ENCODE measurements at regions not wholly inside any gene's neighbourhood (a gene's known extent, or its start where the extent isn't known, plus 50 kb on each side); places are given as distances from the start of the nearest gene placed in this dataset.

DNA sequence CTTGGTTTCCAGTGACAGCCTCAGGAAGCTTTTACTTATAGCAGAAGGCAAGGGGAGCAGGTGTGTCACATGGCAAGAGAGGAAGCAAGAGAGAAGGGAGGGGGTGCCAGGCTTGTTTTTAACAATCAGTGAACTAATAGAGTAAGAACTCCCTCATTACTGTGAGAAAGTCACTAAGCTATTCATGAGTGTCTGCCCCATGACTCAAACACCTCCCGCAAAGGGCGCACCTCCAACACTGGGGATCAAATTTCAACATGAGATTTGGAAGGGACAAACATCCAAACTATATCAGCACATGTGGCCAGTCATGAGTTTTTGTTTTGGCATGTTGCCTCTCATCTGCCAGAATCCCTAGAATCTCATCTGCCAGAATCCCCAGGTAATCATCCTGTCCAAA, 183.5 kb upstream of the C1QTNF7 start:
- DNase-seq, result no peak
- Histone ChIP-seq H3K4me3 (ENCODE audit: low read length) (no peak overlapping the region), H3K36me3 (ENCODE audit: insufficient read depth, low read length) (no peaks in the 10 kb centered on the region), H3K27me3 (ENCODE audit: insufficient read depth, low read length, poor library complexity, severe bottlenecking) (no peaks in the 10 kb centered on the region), H3K4me1 (ENCODE audit: insufficient read depth, low read length) (no peaks in the 10 kb centered on the region), H3K9me3 (ENCODE audit: low read length) (no peaks in the 10 kb centered on the region), H3K27ac (ENCODE audit: low read depth, low read length) (no peak overlapping the region)
- ChIA-PET POLR2A (no interaction called here), CTCF (no interaction called here)
- no peak overlapping the region for H3K27ac Mint-ChIP-seq
- no peaks in the 10 kb centered on the region for H3K36me3 Mint-ChIP-seq
- no peak overlapping the region for H3K4me3 Mint-ChIP-seq
- H3K27me3 Mint-ChIP-seq, result no peaks in the 10 kb centered on the region
- no peaks in the 10 kb centered on the region for H3K4me1 Mint-ChIP-seq
- no peaks in the 10 kb centered on the region for H3K9me3 Mint-ChIP-seq

GRCh38 chr4:15245006-15245530, 182.8 kb upstream of the C1QTNF7 start:
- CTCF ChIA-PET, result no interaction called here
- no peaks in the 10 kb centered on the region for H3K4me1 ChIP-seq (ENCODE audit: insufficient read depth, low read length)
- POLR2A ChIA-PET, result no interaction called here
- Mint-ChIP-seq H3K27me3 (no peaks in the 10 kb centered on the region), H3K27ac (no peak overlapping the region), H3K36me3 (no peaks in the 10 kb centered on the region), H3K9me3 (no peaks in the 10 kb centered on the region), H3K4me1 (no peaks in the 10 kb centered on the region), H3K4me3 (no peak overlapping the region)
- no peak overlapping the region for H3K27ac ChIP-seq (ENCODE audit: low read depth, low read length)
- DNase-seq, result no peak
- no peaks in the 10 kb centered on the region for H3K27me3 ChIP-seq (ENCODE audit: insufficient read depth, low read length, poor library complexity, severe bottlenecking)
- no peak overlapping the region for H3K4me3 ChIP-seq (ENCODE audit: low read length)
- no peaks in the 10 kb centered on the region for H3K9me3 ChIP-seq (ENCODE audit: low read length)
- H3K36me3 ChIP-seq (ENCODE audit: insufficient read depth, low read length), result no peaks in the 10 kb centered on the region

DNA sequence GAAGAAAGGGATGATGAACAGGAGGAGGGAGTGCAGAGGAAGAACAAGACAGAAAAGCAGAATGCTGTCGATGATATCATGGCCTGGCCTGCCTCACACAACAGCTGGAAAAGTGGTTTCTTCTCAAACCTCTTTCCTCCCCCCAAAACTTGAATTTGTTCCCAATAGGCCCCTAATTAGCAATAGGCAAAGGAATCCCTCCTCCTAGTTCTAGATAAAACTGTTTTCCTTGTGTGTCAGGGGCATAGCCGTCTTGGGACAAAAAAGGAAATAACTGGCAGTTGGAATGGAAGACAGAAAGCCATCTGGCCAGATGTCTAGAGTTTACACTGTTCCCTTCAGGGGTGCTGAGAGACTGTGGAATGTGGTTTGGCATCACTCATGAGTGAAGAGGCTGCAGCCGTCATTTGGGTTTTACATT, 177.8 kb upstream of the C1QTNF7 start:
- H3K36me3 Mint-ChIP-seq, result no peaks in the 10 kb centered on the region
- H3K9me3 Mint-ChIP-seq, result no peaks in the 10 kb centered on the region
- CTCF ChIA-PET, result no interaction called here
- POLR2A ChIA-PET, result no interaction called here
- DNase-seq, result no peak
- no peak overlapping the region for H3K4me3 Mint-ChIP-seq
- H3K4me3 ChIP-seq (ENCODE audit: low read length), result no peak overlapping the region
- no peaks in the 10 kb centered on the region for H3K27me3 Mint-ChIP-seq
- H3K4me1 ChIP-seq (ENCODE audit: insufficient read depth, low read length), result no peaks in the 10 kb centered on the region
- no peaks in the 10 kb centered on the region for H3K36me3 ChIP-seq (ENCODE audit: insufficient read depth, low read length)
- H3K9me3 ChIP-seq (ENCODE audit: low read length), result no peaks in the 10 kb centered on the region
- no peak overlapping the region for H3K27ac ChIP-seq (ENCODE audit: low read depth, low read length)
- no peak overlapping the region for H3K27ac Mint-ChIP-seq
- no peaks in the 10 kb centered on the region for H3K27me3 ChIP-seq (ENCODE audit: insufficient read depth, low read length, poor library complexity, severe bottlenecking)
- H3K4me1 Mint-ChIP-seq, result peaks cover 0 to 3% (median 0%) of the 10 kb centered on the region in 3 donors

DNA sequence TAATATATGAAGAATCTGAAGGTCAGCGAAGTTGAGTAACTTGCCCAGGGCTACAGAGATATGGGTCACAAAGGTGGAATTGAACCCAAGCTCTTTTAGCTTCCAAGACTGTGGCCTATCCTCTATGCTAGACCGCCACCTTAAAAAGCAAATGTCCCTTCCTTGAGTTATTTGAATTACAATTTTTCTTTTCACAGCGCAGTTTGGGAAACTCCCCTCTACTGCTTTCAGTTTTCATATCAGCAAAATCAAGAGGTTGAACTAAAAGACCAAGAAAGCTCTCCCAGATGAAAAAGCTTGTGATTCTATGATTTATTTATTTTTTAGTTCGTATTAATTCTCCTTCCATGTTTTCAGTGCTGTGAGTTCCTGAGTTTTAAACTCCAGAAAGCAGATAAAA, 174.5 kb upstream of the C1QTNF7 start:
- no peaks in the 10 kb centered on the region for H3K9me3 Mint-ChIP-seq
- no peak overlapping the region for H3K27ac Mint-ChIP-seq
- ChIA-PET CTCF (interaction anchor here (1.1 kb wide), 1 partner anchor 143 kb away, joined by 3 read pairs; no protein-coding TSS in a partner anchor), POLR2A (no interaction called here)
- Histone ChIP-seq H3K27ac (ENCODE audit: low read depth, low read length) (no peak overlapping the region), H3K4me1 (ENCODE audit: insufficient read depth, low read length) (no peaks in the 10 kb centered on the region), H3K4me3 (ENCODE audit: low read length) (no peak overlapping the region), H3K36me3 (ENCODE audit: insufficient read depth, low read length) (no peaks in the 10 kb centered on the region), H3K9me3 (ENCODE audit: low read length) (no peaks in the 10 kb centered on the region), H3K27me3 (ENCODE audit: insufficient read depth, low read length, poor library complexity, severe bottlenecking) (no peaks in the 10 kb centered on the region)
- H3K4me3 Mint-ChIP-seq, result no peak overlapping the region
- H3K27me3 Mint-ChIP-seq, result no peaks in the 10 kb centered on the region
- H3K4me1 Mint-ChIP-seq, result peaks cover 0 to 3% (median 0%) of the 10 kb centered on the region in 3 donors
- H3K36me3 Mint-ChIP-seq, result no peaks in the 10 kb centered on the region
- DNase-seq, result no peak

- Histone ChIP-seq H3K9me3 (ENCODE audit: low read length) (no peaks in the 10 kb centered on the region), H3K36me3 (ENCODE audit: insufficient read depth, low read length) (no peaks in the 10 kb centered on the region), H3K27me3 (ENCODE audit: insufficient read depth, low read length, poor library complexity, severe bottlenecking) (no peaks in the 10 kb centered on the region), H3K27ac (ENCODE audit: low read depth, low read length) (no peak overlapping the region), H3K4me3 (ENCODE audit: low read length) (no peak overlapping the region), H3K4me1 (ENCODE audit: insufficient read depth, low read length) (no peaks in the 10 kb centered on the region)
- DNase-seq, result no peak
- CTCF ChIA-PET, result no interaction called here
- H3K27me3 Mint-ChIP-seq, result peaks cover 0 to 3% of the 10 kb centered on the region in 2 donors
- H3K27ac Mint-ChIP-seq, result no peak overlapping the region
- H3K4me1 Mint-ChIP-seq, result peaks cover 0 to 3% (median 0%) of the 10 kb centered on the region in 3 donors
- H3K36me3 Mint-ChIP-seq, result no peaks in the 10 kb centered on the region
- POLR2A ChIA-PET, result interaction anchor here (0.7 kb wide), 1 partner anchor 204 kb away, joined by 9 read pairs; no protein-coding TSS in a partner anchor
- no peaks in the 10 kb centered on the region for H3K9me3 Mint-ChIP-seq
- H3K4me3 Mint-ChIP-seq, result no peak overlapping the region
These were observed 173.5 kb upstream of the C1QTNF7 start for GRCh38 chr4:15254236-15254880.

DNA sequence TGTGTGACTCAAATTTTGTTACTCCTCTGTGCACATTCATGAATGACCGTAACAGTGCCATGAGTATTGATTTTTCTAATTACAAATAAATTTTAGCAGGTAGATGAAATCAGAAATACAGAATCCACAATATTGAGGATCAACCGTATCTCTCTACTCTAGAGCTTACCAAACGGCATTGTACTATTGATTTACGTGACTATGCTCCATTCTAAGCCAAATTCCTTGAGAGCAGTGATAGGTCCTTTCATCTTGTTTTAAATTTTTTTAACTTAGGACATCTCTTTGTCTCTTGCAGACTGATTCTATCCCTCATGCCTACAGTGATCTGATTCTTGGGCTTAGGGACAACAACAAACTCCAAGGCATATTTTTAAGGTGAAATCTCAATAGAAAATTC, 172.3 kb upstream of the C1QTNF7 start:
- no peaks in the 10 kb centered on the region for H3K9me3 ChIP-seq (ENCODE audit: low read length)
- H3K36me3 Mint-ChIP-seq, result no peaks in the 10 kb centered on the region
- H3K27me3 Mint-ChIP-seq, result peaks cover 6 to 10% of the 10 kb centered on the region in 2 donors
- H3K27ac ChIP-seq (ENCODE audit: low read depth, low read length), result no peak overlapping the region
- peaks cover 0 to 2% (median 0%) of the 10 kb centered on the region in 5 donors for H3K9me3 Mint-ChIP-seq
- ChIA-PET CTCF (no interaction called here), POLR2A (no interaction called here)
- peaks cover 0 to 3% (median 0%) of the 10 kb centered on the region in 3 donors for H3K4me1 Mint-ChIP-seq
- H3K4me3 ChIP-seq (ENCODE audit: low read length), result no peak overlapping the region
- H3K4me3 Mint-ChIP-seq, result no peak overlapping the region
- no peaks in the 10 kb centered on the region for H3K27me3 ChIP-seq (ENCODE audit: insufficient read depth, low read length, poor library complexity, severe bottlenecking)
- no peaks in the 10 kb centered on the region for H3K4me1 ChIP-seq (ENCODE audit: insufficient read depth, low read length)
- H3K36me3 ChIP-seq (ENCODE audit: insufficient read depth, low read length), result no peaks in the 10 kb centered on the region
- no peak for DNase-seq
- no peak overlapping the region for H3K27ac Mint-ChIP-seq

GRCh38 chr4:15260758-15261157, 167.1 kb upstream of the C1QTNF7 start:
- Mint-ChIP-seq H3K4me3 (no peak overlapping the region), H3K27me3 (peaks cover 6 to 18% of the 10 kb centered on the region in 2 donors), H3K36me3 (peaks cover 0 to 4% (median 0%) of the 10 kb centered on the region in 3 donors), H3K4me1 (no peaks in the 10 kb centered on the region), H3K27ac (no peak overlapping the region), H3K9me3 (peaks cover 2 to 20% (median 6%) of the 10 kb centered on the region in 5 donors)
- no peaks in the 10 kb centered on the region for H3K36me3 ChIP-seq (ENCODE audit: insufficient read depth, low read length)
- no peaks in the 10 kb centered on the region for H3K4me1 ChIP-seq (ENCODE audit: insufficient read depth, low read length)
- H3K27me3 ChIP-seq (ENCODE audit: insufficient read depth, low read length, poor library complexity, severe bottlenecking), result no peaks in the 10 kb centered on the region
- POLR2A ChIA-PET, result no interaction called here
- no peaks in the 10 kb centered on the region for H3K9me3 ChIP-seq (ENCODE audit: low read length)
- DNase-seq, result no peak
- CTCF ChIA-PET, result no interaction called here
- no peak overlapping the region for H3K4me3 ChIP-seq (ENCODE audit: low read length)
- H3K27ac ChIP-seq (ENCODE audit: low read depth, low read length), result no peak overlapping the region

DNA sequence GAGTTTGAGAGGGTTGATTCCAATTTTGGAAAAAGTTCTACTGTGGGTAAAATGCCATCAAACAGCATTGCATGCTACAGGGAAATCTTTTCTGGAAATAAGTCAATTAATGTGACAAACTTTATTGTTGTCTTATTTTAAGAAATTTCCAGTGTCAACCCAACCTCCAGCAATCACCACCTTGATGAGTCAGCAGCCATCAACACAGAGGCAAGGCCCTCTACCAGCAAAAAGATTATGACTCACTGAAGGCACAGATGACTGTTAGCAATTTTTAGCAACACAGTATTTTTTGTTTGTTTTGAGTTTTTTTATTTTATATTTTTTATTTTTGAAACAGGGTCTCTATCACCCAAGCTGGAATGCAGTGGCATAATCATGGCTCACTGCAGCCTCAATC, 165.4 kb upstream of the C1QTNF7 start:
- CTCF ChIA-PET, result no interaction called here
- H3K4me1 ChIP-seq (ENCODE audit: insufficient read depth, low read length), result no peaks in the 10 kb centered on the region
- no peaks in the 10 kb centered on the region for H3K9me3 ChIP-seq (ENCODE audit: low read length)
- no peak overlapping the region for H3K27ac ChIP-seq (ENCODE audit: low read depth, low read length)
- Mint-ChIP-seq H3K36me3 (peaks cover 0 to 4% (median 0%) of the 10 kb centered on the region in 3 donors), H3K4me1 (no peaks in the 10 kb centered on the region), H3K27me3 (peaks cover 11 to 18% of the 10 kb centered on the region in 2 donors), H3K4me3 (no peak overlapping the region), H3K27ac (no peak overlapping the region), H3K9me3 (peaks cover 6 to 30% (median 13%) of the 10 kb centered on the region in 5 donors)
- DNase-seq, result no peak
- no peaks in the 10 kb centered on the region for H3K36me3 ChIP-seq (ENCODE audit: insufficient read depth, low read length)
- H3K4me3 ChIP-seq (ENCODE audit: low read length), result no peak overlapping the region
- POLR2A ChIA-PET, result no interaction called here
- H3K27me3 ChIP-seq (ENCODE audit: insufficient read depth, low read length, poor library complexity, severe bottlenecking), result no peaks in the 10 kb centered on the region

All from CD8-positive, alpha-beta memory T cell (primary cell).